ENCODE measurements at regions not wholly inside any gene's neighbourhood (a gene's known extent, or its start where the extent isn't known, plus 50 kb on each side); places are given as distances from the start of the nearest gene placed in this dataset.
"Not testable (repeated sequence)": the region's sequence is repeated elsewhere in the genome, so short reads cannot be mapped to it uniquely, and the experiment has no call there.

DNA sequence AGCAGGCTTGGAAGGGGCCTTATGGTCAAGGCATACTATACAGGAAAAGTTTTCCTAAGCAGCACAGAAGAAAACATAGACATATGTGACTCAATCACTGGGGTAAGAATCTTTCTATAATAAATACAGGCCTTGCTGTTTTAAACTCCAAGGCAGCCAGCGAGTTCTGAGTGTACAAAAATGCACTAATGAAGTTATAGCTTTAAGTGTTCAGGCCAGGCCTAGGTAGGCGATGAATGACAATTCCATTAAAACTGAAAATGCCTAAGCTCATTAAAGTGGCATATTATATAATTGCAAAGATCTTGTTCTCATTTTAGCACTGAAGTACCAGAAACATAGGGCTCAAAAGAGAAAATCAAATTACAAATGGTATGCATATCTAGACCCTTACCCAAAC is 716.4 kb upstream of the HS3ST1 start:
- no peak for DNase-seq

DNA sequence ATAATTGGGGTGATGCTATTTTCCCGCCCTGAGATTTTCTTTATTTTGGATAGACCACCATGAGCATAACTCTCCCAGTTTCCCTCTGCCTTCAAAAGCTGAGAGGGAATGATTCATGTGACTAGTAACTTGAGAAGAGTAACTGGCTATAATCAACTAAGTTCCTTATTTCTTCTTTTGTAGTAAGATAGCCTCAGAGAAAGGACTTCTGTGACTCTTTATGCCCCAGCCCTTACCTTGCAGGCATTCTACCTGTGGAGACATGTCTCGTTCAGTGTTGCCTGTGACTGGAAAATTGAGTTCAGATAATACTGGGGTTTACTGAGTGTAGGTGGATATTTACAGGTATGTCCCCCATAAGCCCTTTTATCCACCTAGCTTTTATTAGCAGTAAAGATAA is 715.4 kb upstream of the HS3ST1 start:
- DNase-seq: no peak

DNA sequence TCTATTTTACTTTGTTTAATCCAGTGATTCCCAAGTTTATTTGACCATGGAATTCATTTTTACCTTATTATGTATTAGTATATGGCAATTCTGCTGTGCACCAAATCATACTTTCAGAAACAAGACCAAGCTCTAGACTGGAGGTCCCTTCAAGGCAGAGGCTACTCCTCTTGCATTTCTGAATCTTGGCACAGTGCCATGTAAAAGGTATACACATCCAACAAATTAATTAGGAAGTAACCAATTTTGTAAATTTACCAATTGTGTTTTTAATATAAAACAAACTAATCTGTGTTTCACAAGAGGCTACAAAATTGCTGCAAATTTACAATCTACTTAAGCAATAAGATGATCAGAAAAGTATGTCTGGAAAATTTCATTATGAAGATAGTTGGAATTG is 712.2 kb upstream of the HS3ST1 start:
- no peak for DNase-seq

DNA sequence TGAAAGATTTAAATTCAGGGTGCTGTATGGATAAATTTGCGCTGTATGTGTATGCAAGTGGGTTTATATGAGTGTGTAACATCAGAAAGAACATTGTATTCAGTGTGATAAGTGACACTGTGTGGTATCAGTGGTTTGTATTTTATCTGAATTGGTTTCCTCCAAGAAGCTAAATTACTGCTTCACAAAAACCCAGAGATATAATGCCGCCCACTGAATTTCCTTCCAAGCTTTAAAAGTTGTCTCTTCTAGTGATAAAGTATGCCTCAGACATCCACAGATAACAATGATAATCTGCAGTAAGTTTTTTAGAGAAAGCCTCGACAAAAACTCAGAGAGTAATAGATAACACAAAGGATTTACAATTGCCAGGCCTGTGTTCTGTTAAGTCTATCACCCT is 710.6 kb upstream of the HS3ST1 start:
- no peak for DNase-seq

DNA sequence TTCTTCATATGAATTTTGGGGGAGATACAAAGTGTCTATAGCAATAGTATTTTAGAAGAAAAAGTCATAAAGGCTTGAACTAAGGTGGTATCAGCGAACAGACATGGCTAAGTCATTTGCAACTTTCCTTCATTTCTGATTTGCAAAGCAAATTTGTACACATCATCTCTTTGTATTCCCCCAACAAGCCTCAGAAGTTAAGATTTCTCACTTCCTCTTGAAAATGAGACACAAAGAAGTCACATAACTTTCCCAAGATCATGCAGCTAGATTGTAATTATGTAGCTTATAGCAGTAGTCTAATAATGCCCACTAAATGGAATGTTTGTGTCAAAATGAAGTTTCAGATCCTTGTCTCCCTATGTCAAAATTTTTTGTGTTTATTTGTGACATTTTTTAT is 709.8 kb upstream of the HS3ST1 start:
- DNase-seq: no peak

DNA sequence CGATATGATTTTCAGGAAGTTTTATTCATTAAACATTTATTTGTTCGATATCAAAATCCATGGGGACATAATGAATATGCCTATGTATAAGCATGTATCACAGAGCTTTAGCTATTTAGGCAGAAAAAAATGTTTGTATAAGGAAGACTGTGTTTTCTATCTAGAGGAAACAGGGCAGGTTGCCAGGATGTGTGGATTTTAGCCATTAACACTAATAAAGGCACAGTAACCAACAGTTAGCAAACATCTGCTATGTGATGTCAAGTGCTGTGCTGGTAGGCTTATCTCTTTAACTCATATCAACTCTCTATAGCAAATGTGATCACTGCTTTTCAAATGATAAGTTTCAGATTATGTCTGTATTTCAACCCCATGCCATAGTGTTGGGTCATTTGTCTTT is 708.9 kb upstream of the HS3ST1 start:
- DNase-seq: no peak

DNA sequence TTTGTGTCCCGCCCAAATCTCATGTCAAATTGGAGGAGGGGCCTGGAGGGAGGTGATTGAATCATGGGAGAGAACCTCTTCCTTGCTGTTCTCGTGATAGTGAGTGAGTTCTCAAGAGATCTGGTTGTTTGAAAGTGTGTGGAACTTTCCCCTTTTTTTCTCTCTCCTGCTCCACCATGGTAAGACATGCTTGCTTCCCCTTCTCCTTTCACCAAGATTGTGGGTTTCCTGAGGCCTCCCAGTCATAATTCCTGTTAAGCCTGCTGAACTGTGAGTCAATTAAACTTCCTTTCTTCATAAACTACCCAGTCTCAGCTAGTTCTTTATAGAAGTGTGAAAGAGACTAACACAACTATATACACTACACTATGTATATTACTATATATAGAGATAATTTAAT is 697.8 kb upstream of the HS3ST1 start:
- DNase-seq: peak in 1 of 2 donors; percentile 26

DNA sequence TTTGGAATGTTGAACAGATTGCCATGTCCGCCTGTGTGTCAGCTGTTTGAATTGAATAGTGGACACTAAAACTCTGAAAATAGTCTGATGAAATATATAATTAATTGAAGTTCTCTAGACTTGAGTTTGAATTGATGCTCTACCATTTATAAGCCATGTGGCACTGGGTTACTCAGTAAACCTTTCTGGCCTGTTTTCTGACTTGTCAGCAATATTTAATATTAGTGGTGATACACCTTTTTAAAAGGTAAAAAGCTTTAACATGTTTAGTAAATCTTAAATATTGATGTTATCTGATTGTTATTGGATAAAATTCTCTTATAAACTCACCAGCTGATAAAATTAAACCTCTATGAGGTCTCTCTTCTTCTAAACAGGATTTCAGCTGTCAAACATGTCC is 695.4 kb upstream of the HS3ST1 start:
- DNase-seq: no peak

DNA sequence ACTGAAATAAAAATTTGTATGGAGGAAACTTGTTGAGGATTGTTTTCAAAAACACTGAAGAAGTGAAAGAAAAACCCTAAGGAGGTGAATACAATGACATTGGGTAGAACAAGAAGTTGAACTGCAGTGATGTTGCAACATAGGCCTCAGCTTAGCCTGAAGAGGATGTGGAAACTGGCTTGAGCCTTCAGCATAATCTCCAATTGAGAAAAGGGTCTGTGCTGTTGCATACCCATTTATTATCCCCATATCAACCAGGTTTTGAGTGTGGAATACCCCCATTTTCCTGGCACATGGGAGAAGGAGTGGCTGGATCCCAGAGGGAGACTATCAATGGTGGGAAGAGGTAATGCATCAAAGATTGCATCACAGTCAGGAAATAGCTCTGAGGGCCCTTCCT is 695.0 kb upstream of the HS3ST1 start:
- no peak for DNase-seq

DNA sequence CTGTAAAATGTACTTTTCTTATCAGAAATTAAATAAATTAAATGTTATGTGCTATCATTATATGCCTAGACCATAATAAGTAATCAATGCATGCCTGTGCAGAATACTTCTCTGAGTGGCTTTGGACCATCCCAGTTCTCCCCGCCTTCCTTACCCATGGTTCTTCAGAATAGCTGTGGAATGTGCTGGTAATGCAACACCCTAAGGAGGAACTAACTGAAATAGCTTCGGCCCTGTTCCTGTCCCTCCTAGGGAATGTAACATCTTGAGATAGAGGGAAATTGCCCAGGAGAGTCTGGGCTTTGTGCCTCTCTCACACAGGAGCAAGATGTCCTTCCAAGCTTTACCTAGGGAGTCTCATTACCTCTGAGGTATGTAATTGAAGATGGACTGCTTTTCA is 693.6 kb upstream of the HS3ST1 start:
- DNase-seq: no peak

DNA sequence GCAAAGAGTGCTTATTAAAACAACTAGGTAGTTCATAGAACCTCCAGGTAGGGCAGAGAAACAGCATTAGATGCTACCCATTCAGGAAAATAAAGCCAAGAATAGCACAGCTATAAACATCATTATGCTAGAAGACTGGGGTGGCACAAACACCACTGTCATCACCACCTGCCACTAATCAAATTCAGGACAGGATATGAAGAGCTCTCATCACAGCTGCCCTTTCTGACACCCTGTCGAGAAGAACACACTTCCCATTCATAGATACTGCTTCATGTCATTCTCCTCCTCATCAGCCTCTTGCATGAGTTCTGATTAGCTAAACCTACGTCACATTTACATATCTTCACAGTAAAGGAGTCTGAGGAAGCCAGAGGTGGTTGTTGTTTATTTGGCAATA is 692.3 kb upstream of the HS3ST1 start:
- DNase-seq: no peak

DNA sequence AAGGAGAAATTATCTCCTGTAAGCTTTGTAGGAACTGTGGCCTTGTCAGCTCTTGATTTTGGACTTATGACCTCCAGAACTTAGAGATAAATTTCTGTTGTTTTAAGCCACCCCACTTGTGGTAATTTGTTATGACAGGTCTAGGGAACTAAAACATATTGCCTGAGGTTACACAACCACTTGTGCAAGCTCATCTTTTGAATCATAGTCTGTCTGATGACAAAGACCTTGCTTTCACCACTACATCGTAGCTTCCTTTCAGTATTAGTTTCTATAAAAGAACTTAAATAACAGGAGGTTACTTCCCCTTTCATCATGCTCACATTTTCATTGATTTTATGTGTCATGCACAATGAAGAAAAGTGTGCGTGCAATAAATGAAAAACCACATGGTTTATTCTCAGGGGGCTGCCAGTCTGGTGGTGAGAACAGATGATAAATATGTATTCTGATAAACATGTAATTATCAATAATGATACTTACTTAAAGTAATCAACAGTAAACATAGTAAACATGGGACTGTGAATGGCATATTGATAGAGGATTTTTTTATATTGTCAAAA is 690.0 kb upstream of the HS3ST1 start:
- peak; percentile 22 to 31 for DNase-seq

DNA sequence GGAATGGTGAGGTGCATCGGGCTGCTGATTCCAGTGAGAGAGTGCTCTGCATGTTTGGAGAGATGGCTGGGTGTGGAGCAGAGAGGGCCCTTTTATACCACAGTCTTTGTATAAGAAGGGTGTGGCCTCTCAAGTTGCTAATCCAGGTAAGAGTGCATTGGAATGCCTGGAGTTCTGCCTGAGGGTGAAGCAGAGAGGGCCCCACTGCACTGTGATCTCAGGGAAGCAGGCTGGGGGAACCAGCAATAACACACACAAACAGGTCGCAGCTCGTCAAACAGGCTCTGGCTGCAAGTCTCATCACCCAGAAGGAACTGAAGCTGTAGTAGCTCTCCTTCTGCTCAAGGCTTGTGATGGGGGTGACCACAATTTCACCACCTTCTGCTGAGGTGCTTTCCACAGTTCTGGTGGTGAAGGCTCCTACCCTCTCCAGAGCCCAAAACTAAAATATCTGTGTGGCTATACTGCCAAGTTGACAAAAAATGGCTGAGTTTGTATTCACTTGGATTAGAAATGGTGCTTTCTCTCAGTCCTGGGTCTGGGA is 687.4 kb upstream of the HS3ST1 start:
- DNase-seq: no peak

DNA sequence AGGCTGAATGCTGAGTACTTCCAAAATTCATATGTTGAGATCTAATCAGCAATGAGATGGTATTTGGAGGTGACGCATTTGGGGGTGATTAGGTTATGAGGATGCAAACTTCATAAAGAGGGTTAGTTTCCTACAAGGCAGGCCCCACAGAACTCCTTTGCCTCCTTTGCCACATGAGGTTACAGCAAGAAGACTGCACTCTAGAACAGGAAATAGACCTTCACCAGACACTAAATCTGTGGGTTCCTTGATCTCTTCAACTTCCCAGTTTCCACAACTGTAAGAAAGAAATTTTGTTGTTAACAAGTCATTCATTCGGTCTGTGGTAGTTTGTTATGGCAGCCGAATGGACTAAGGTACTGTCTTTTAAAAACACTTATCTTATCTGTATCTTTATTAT is 681.9 kb upstream of the HS3ST1 start:
- DNase-seq: no peak

DNA sequence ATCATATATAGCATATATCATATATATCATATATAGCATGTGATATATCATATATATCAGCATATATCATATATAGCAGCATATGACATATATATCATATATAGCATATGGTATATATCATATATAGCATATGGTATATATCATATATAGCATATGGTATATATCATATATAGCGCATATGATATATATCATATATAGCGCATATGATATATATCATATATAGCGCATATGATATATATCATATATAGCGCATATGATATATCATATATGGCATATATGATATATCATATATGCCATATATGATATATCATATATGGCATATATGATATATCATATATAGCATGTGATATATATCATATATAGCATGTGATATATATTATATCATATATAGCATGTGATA is 680.4 kb upstream of the HS3ST1 start:
- DNase-seq: not testable (repeated sequence)

DNA sequence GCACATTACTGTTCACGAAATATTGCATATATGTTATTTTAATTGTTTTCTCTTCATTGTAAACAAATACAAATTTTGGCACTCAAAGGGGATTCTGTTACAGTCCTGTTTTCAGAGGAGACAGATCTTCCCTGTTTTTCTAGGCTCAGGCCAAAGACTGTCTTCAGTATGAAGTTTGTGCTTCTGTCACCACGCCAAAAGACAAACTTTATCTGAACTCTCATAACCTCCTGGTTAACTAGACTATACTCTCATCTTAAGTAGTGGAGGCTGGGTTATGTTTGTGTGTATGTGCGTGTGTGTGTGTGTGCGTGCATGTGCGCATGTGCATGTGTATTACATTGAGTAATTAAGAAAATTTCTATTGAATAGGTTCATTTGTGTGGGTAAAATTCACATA is 676.8 kb upstream of the HS3ST1 start:
- DNase-seq: no peak

DNA sequence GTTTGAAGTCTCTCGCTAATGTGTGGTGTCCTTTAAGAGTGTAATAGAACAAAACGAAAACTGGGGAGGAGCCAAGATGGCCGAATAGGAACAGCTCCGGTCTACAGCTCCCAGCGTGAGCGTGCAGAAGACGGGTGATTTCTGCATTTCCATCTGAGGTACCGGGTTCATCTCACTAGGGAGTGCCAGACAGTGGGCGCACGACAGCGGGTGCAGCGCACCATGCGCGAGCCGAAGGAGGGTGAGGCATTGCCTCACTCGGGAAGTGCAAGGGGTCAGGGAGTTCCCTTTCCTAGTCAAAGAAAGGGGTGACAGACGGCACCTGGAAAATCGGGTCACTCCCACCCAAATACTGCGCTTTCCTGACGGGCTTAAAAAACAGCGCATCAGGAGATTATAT is 661.2 kb upstream of the HS3ST1 start:
- not testable (repeated sequence) for DNase-seq

DNA sequence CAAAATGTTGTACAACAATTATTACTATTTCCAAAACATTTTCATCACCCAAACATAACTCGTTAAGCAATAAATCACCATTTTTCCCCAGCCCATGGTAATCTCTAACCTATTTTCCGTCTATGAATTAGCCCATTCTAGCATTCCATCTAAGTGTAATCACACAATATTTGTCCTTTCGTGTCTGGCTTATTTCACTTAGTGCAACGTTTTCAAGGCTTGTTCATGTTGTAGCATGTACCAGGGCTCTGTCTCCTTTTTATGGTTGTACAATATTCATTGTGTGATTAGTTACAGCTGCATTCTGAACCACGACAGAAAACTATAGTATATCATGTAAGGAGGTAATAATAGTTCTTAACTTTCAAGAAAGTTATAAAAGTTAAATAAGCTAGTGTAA is 656.0 kb upstream of the HS3ST1 start:
- no peak for DNase-seq

DNA sequence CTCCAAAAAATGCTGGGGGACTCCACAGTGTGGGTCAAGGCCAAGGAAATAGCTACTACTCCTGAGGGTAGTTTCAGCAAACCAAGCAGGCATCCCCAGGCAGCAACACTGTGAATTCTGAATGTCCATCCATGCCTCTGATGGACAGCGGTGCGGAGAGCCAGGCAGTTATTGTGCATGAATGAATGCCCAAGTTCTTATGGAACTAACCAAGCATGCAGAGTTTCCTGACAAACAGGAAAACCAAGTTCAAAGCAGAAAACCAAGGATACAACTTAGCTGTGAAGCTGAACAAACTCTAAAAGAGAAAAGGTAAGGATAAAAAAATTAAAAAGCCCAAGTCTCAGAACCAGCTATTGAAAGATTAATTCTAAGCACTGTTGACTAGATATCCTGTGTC is 642.6 kb upstream of the HS3ST1 start:
- DNase-seq: no peak

DNA sequence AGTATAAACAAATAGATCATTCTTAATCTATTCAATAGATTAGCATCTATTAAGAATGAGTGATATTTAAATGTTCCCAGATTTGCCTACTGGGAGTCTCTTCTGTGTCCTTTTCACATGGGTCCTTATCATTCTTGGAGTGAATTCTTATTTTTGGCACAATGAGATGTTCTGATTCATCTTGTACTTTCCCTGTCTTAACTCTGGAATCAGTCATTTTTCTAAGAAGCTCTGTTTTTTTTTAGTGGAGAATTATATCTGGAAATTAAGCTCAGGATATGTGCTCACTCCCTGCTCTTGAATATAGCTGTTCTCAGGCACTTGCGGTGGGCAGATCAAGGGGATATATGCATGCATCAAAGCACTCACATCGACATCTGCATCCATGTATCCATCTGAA is 625.3 kb upstream of the HS3ST1 start:
- DNase-seq: no peak

DNA sequence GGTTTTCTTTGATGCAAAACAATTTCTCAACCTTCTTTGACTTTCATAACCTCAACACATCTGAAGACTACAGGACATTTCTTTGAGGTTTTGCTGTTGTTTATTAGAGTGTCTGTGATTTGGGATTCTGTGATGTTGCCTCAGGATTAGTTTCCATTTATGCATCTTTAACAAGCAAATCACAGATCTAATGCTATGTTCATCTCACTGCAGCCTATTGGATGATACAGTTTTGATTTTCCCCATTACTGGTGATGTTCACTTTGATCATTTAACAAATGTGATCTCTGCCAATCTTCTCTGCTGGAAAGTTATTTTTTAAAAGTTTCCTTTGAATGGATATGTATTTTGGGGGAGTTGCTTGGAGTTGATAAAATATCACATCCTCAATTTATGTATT is 624.9 kb upstream of the HS3ST1 start:
- DNase-seq: no peak

DNA sequence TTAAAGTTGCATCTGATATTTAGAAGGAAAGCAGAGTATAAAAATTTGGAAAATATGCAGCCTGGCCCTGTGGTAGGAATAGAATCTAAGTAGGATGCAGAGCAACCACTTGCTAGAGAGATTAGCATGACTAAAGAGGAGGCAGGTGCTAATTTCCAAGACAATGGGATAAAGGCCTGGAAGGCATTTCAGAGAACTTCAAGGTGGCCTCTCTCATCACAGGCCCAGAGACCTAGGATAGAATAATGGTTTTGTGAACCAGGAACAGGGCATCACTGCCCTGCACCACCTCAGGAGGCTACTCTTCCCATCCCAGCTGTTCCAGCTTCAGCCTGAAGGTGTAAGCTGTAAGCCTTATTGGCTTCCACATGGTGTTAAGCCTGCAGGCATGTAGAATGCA is 621.7 kb upstream of the HS3ST1 start:
- DNase-seq: no peak

DNA sequence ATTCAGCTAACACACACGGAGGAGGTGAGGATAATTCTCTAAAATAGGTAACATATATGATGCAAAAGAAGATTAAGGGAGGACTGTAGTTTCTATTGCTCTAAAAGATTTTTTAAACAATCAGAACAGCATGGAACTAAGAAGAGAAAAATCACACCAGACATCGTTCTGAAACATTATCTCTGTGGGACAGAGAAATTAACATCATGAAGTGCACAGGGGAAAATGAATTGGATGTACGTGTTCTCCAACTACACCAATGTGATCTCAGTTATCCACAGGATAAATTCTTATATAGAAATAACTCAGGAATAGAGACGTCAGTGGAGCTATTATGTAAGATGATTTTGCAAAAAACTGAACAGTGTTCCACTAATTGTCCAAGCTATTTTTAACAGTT is 614.1 kb upstream of the HS3ST1 start:
- DNase-seq: no peak

DNA sequence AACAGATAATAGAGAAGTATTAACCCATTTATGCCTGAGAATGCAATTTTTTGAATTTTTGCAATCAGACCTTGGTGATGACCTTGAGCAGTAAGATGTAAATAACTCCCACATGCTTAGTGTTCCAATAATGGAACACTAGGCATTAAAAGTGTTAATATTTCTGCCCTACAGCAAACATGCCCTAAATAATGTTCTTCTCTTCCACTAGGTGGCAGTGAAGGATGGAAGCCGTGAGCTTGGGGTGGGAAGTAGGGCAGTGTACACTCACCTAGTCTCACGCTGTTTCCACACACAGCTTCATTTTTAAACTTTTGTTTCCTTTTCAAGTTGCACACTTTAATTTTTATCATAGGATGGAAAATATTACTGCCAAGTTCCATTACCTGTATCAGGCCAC is 613.1 kb upstream of the HS3ST1 start:
- DNase-seq: no peak

DNA sequence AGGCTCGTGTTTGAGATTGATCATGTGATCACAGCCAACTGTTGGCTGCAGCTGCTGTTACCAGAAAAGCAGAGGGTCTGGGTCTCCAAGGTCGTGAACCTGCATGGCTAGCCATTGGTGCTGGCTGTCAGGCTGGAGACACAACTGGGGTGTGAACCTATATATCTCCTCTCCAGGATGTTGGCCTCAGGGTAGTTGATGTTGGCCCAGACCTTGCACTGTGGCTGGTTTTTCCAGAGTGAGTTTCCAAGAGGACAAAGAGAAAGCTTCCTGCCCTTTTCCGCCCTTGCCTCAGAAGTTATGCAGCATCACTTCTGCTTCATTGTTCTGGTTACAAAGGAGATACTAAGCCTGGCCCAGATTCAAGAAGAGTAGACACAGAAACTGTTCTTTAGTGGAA is 607.8 kb upstream of the HS3ST1 start:
- DNase-seq: no peak

DNA sequence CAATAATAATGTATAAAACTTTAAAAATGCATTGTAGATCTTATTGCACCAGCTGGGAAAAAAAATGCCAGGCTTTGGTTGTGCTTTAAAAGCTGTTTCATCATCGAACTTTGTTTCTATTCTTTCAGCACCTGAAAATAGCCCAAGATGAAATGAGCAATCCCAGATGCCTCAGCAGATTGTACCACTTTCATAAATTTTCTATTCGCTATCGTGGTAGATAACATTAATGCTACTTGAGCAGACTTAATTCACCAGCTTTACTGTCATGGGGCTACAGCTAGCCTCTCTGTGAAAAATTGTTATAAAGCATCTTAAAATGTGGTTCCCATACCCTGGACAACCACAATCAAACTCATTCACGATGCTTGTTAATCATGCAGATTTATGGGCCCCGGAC is 599.6 kb upstream of the HS3ST1 start:
- no peak for DNase-seq

Measured in CD4-positive, alpha-beta T cell treated with Interferon alpha-2 for 1 hour (primary cell).